Muscle layer of colon (tissue), 2 donors: ENCODE measurements at regions not wholly inside any gene's neighbourhood (a gene's known extent, or its start where the extent isn't known, plus 50 kb on each side); places are given as distances from the start of the nearest gene placed in this dataset.

Source experiments
- H3K27ac ChIP-seq: one replicate; pipeline ENCODE4 v1.7.0; 2013; ENCODE audit warnings: low read depth, mild to moderate bottlenecking, low read length, moderate library complexity
- H3K27me3 ChIP-seq, 2 donors: one replicate each; pipeline ENCODE4 v1.7.0; 2013; ENCODE audit warnings: low read length in 2 of 2, mild to moderate bottlenecking in 2 of 2; ENCODE audit not compliant: insufficient read depth in 2 of 2, control insufficient read depth in 1 of 2
- H3K36me3 ChIP-seq: one replicate; pipeline ENCODE4 v1.7.0; 2013; ENCODE audit warnings: mild to moderate bottlenecking, low read length; ENCODE audit not compliant: insufficient read depth
- H3K4me1 ChIP-seq: one replicate; pipeline ENCODE4 v1.7.0; 2013; ENCODE audit warnings: mild to moderate bottlenecking, low read length; ENCODE audit not compliant: insufficient read depth
- H3K4me3 ChIP-seq, 2 donors: one replicate each; pipeline ENCODE4 v1.7.0; 2013; ENCODE audit warnings: low read length in 2 of 2, low read depth in 1 of 2, mild to moderate bottlenecking in 1 of 2, moderate library complexity in 1 of 2
- H3K9ac ChIP-seq: one replicate; pipeline ENCODE4 v1.7.0; 2013; ENCODE audit warnings: low read length
- H3K9me3 ChIP-seq: one replicate; pipeline ENCODE4 v1.7.0; 2013; ENCODE audit warnings: mild to moderate bottlenecking, low read length
- donor health status: abdominal sarcoma.
- donor health status: Adenocarcinoma of cecum.

- H3K27me3 ChIP-seq: no peaks in the 10 kb centered on the region
- no peak overlapping the region for H3K4me3 ChIP-seq
- H3K27ac ChIP-seq: no peak overlapping the region
- no peak overlapping the region for H3K9ac ChIP-seq
- H3K9me3 ChIP-seq: no peaks in the 10 kb centered on the region
- no peaks in the 10 kb centered on the region for H3K4me1 ChIP-seq
- no peaks in the 10 kb centered on the region for H3K36me3 ChIP-seq
Measured at GRCh38 chr10:111234914-111235302, 158.1 kb downstream of the ADRA2A start.

GRCh38 chr10:111240348-111240747, 163.5 kb downstream of the ADRA2A start:
- Histone ChIP-seq H3K4me3 (no peak overlapping the region), H3K27ac (no peak overlapping the region), H3K27me3 (no peaks in the 10 kb centered on the region), H3K9me3 (no peaks in the 10 kb centered on the region), H3K9ac (no peak overlapping the region), H3K36me3 (no peaks in the 10 kb centered on the region), H3K4me1 (no peaks in the 10 kb centered on the region)

GRCh38 chr10:111243126-111243525, 166.3 kb downstream of the ADRA2A start:
- Histone ChIP-seq H3K27ac (no peak overlapping the region), H3K4me3 (no peak overlapping the region), H3K36me3 (no peaks in the 10 kb centered on the region), H3K4me1 (no peaks in the 10 kb centered on the region), H3K9ac (no peak overlapping the region), H3K27me3 (no peaks in the 10 kb centered on the region), H3K9me3 (no peaks in the 10 kb centered on the region)

GRCh38 chr10:111246136-111246535, 169.3 kb downstream of the ADRA2A start:
- Histone ChIP-seq H3K27ac (no peak overlapping the region), H3K4me3 (no peak overlapping the region), H3K9ac (no peak overlapping the region), H3K4me1 (no peaks in the 10 kb centered on the region), H3K36me3 (no peaks in the 10 kb centered on the region), H3K27me3 (no peaks in the 10 kb centered on the region), H3K9me3 (no peaks in the 10 kb centered on the region)

GRCh38 chr10:111246814-111247452, 170.1 kb downstream of the ADRA2A start:
- Histone ChIP-seq H3K4me1 (no peaks in the 10 kb centered on the region), H3K9ac (no peak overlapping the region), H3K27ac (no peak overlapping the region), H3K4me3 (no peak overlapping the region), H3K27me3 (no peaks in the 10 kb centered on the region), H3K36me3 (no peaks in the 10 kb centered on the region), H3K9me3 (no peaks in the 10 kb centered on the region)

- H3K9me3 ChIP-seq: no peaks in the 10 kb centered on the region
- H3K4me1 ChIP-seq: no peaks in the 10 kb centered on the region
- H3K4me3 ChIP-seq: no peak overlapping the region
- H3K9ac ChIP-seq: no peak overlapping the region
- H3K27me3 ChIP-seq: no peaks in the 10 kb centered on the region
- H3K36me3 ChIP-seq: no peaks in the 10 kb centered on the region
- no peak overlapping the region for H3K27ac ChIP-seq
Measured at GRCh38 chr10:111247781-111248389, 171.1 kb downstream of the ADRA2A start.

GRCh38 chr10:111249925-111250324, 173.1 kb downstream of the ADRA2A start:
- Histone ChIP-seq H3K4me1 (no peaks in the 10 kb centered on the region), H3K9ac (no peak overlapping the region), H3K36me3 (no peaks in the 10 kb centered on the region), H3K9me3 (no peaks in the 10 kb centered on the region), H3K27ac (no peak overlapping the region), H3K4me3 (no peak overlapping the region), H3K27me3 (no peaks in the 10 kb centered on the region)

- H3K4me3 ChIP-seq: no peak overlapping the region
- no peak overlapping the region for H3K9ac ChIP-seq
- H3K27me3 ChIP-seq: no peaks in the 10 kb centered on the region
- no peaks in the 10 kb centered on the region for H3K4me1 ChIP-seq
- no peaks in the 10 kb centered on the region for H3K9me3 ChIP-seq
- H3K36me3 ChIP-seq: no peaks in the 10 kb centered on the region
- H3K27ac ChIP-seq: no peak overlapping the region
Measured at GRCh38 chr10:111261081-111261615, 184.3 kb downstream of the ADRA2A start.

GRCh38 chr10:111265341-111265740, 188.5 kb downstream of the ADRA2A start:
- Histone ChIP-seq H3K27me3 (no peaks in the 10 kb centered on the region), H3K36me3 (no peaks in the 10 kb centered on the region), H3K4me1 (no peaks in the 10 kb centered on the region), H3K27ac (no peak overlapping the region), H3K9ac (no peak overlapping the region), H3K9me3 (no peaks in the 10 kb centered on the region), H3K4me3 (no peak overlapping the region)

GRCh38 chr10:111266165-111266564, 189.3 kb downstream of the ADRA2A start:
- no peak overlapping the region for H3K27ac ChIP-seq
- H3K4me1 ChIP-seq: no peaks in the 10 kb centered on the region
- no peaks in the 10 kb centered on the region for H3K9me3 ChIP-seq
- no peak overlapping the region for H3K9ac ChIP-seq
- no peaks in the 10 kb centered on the region for H3K27me3 ChIP-seq
- H3K4me3 ChIP-seq: no peak overlapping the region
- H3K36me3 ChIP-seq: no peaks in the 10 kb centered on the region

- Histone ChIP-seq H3K27me3 (no peaks in the 10 kb centered on the region), H3K27ac (no peak overlapping the region), H3K36me3 (no peaks in the 10 kb centered on the region), H3K9ac (no peak overlapping the region), H3K4me1 (no peaks in the 10 kb centered on the region), H3K4me3 (no peak overlapping the region), H3K9me3 (no peaks in the 10 kb centered on the region)
Measured at GRCh38 chr10:111267673-111268072, 190.8 kb downstream of the ADRA2A start.

GRCh38 chr10:111273235-111273634, 196.4 kb downstream of the ADRA2A start:
- H3K27ac ChIP-seq: no peak overlapping the region
- no peaks in the 10 kb centered on the region for H3K36me3 ChIP-seq
- H3K4me3 ChIP-seq: no peak overlapping the region
- H3K27me3 ChIP-seq: no peaks in the 10 kb centered on the region
- no peak overlapping the region for H3K9ac ChIP-seq
- no peaks in the 10 kb centered on the region for H3K4me1 ChIP-seq
- no peaks in the 10 kb centered on the region for H3K9me3 ChIP-seq
